ENCODE measurements at regions not wholly inside any gene's neighbourhood (a gene's known extent, or its start where the extent isn't known, plus 50 kb on each side); places are given as distances from the start of the nearest gene placed in this dataset.
A peak's percentile ranks its signal among the peaks of the same experiment; 100 is the strongest.

DNA sequence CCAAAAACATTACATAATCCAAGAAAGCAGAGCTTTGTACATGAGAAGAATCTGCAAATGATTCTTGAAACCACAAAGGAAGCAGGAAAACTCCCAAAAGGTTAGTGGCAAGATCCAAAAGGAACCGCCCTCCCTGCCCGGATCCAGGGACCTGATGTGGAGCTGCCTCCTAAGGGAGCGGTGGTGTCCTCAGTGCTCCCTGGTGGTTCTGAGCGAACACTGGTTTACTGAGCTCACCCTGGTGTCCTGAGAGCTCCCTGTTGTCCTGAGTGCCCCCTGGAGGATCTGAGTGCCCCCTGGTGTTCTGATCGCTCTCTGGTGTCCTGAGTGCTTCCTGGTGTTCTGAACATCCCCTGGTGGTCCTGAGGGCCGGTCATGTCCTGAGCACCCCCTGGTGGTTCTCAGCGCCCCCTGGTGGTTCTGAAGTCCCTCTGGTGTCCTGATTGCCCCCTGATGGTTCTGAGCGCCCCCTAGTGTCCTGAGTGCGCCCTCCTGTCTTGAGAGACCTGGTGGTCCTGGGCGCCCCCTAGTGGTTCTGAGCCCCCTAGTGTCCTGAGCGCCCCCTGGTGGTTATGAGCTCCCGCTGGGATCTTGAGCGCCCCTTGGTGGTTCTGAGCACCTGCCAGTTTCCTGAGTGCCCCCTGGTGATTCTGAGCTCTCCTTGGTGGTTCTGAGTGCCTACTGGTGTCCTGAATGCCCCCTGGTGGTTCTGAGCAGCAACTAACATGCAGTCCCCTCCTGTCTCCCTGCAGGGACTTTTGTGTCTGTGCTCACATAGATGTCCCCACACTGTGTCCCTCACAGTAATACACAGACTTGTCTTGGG is 891.1 kb downstream of the TMEM121 start:
- Histone ChIP-seq H3K9me3 (ENCODE audit: low read length) (peaks cover 12% of the 10 kb centered on the region), H3K4me3 (replicated peaks in 1 of 3; ENCODE audit: insufficient read depth in 1 of 3, low read depth in 2 of 3, low read length in 3 of 3) (no peak overlapping the region), H3K4me1 (ENCODE audit: insufficient read depth, low read length) (no peaks in the 10 kb centered on the region), H2AFZ (ENCODE audit: low read length) (no peak overlapping the region), H3K79me2 (ENCODE audit: insufficient read depth, low read length) (no peaks in the 10 kb centered on the region), H4K20me1 (ENCODE audit: insufficient read depth, low read length) (no peaks in the 10 kb centered on the region), H3K9ac (ENCODE audit: insufficient read depth, low read depth, low read length) (no peak overlapping the region), H3K36me3 (replicated peaks in 1 of 2; ENCODE audit: control insufficient read depth in 1 of 2, insufficient read depth in 2 of 2, low read length in 2 of 2) (no peaks in the 10 kb centered on the region), H3K27me3 (ENCODE audit: control insufficient read depth in 1 of 2, insufficient read depth in 2 of 2, low read length in 2 of 2) (no peaks in the 10 kb centered on the region), H3K4me2 (ENCODE audit: low read depth, low read length) (no peak overlapping the region), H3K27ac (ENCODE audit: extremely low read length, insufficient read depth, low read length) (no peak overlapping the region)
- FAIRE-seq = no peak
- intact Hi-C loops (cut with micrococcal nuclease; ENCODE audit: unreplicated experiment) = no loop called here
- peak; percentile 51 for ATAC-seq
- TF ChIP-seq SETDB1 (CRISPR knock-in tag; IDR thresholded peaks at IDR 0.05; ENCODE audit: borderline replicate concordance) = peak; percentile 99
- TF ChIP-seq PRPF4 (IDR thresholded peaks at IDR 0.05; ENCODE audit: low read depth, low read length, poor library complexity, severe bottlenecking) = peak; percentile 52
- TF ChIP-seq ZNF7 (CRISPR knock-in tag; IDR thresholded peaks at IDR 0.05) = no peak
- TF ChIP-seq, protein P1, sequence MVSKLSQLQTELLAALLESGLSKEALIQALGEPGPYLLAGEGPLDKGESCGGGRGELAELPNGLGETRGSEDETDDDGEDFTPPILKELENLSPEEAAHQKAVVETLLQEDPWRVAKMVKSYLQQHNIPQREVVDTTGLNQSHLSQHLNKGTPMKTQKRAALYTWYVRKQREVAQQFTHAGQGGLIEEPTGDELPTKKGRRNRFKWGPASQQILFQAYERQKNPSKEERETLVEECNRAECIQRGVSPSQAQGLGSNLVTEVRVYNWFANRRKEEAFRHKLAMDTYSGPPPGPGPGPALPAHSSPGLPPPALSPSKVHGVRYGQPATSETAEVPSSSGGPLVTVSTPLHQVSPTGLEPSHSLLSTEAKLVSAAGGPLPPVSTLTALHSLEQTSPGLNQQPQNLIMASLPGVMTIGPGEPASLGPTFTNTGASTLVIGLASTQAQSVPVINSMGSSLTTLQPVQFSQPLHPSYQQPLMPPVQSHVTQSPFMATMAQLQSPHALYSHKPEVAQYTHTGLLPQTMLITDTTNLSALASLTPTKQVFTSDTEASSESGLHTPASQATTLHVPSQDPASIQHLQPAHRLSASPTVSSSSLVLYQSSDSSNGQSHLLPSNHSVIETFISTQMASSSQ (IDR thresholded peaks at IDR 0.05; ENCODE audit: low read depth) = no peak
- TF ChIP-seq, protein P1 (CRISPR knock-in tag; IDR thresholded peaks at IDR 0.05; ENCODE audit: borderline replicate concordance) = no peak
- TF ChIP-seq, protein P2, sequence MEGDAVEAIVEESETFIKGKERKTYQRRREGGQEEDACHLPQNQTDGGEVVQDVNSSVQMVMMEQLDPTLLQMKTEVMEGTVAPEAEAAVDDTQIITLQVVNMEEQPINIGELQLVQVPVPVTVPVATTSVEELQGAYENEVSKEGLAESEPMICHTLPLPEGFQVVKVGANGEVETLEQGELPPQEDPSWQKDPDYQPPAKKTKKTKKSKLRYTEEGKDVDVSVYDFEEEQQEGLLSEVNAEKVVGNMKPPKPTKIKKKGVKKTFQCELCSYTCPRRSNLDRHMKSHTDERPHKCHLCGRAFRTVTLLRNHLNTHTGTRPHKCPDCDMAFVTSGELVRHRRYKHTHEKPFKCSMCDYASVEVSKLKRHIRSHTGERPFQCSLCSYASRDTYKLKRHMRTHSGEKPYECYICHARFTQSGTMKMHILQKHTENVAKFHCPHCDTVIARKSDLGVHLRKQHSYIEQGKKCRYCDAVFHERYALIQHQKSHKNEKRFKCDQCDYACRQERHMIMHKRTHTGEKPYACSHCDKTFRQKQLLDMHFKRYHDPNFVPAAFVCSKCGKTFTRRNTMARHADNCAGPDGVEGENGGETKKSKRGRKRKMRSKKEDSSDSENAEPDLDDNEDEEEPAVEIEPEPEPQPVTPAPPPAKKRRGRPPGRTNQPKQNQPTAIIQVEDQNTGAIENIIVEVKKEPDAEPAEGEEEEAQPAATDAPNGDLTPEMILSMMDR (CRISPR knock-in tag; IDR thresholded peaks at IDR 0.05) = peak; percentile 62
- no peak for TF ChIP-seq POLR2G (IDR thresholded peaks at IDR 0.05; ENCODE audit: low read depth, low read length)
- ChIA-PET POLR2A (no interaction called here), CTCF (ENCODE audit: low intra/inter-chr PET ratio, low total read pairs) (interaction anchor here (0.7 to 2.9 kb wide), 7 partner anchors 109 to 414 kb away, joined by 3 to 17 read pairs (median 4); no protein-coding TSS in a partner anchor)
- no TSS peak for BruUV-seq (replicated peaks)
- WGBS (ENCODE audit: low lambda C conversion rate) = 100% methylated on average over 2 of the region's 13 CpGs
- in situ Hi-C loops (cut with HindIII; ENCODE audit: extremely low pct_ligation_motif_present, low pct_unique_long_range_greater_than_20kb) = no loop called here
- peak; percentile 41 for DNase-seq (ENCODE audit: low spot score)

Measured in HepG2 (cell line).